Mesenchymal stem cell (in vitro differentiated cells and primary cell): ENCODE measurements at regions not wholly inside any gene's neighbourhood (a gene's known extent, or its start where the extent isn't known, plus 50 kb on each side); places are given as distances from the start of the nearest gene placed in this dataset.

Experiments
- DNase-seq: peaks from one replicate; pipeline ENCODE4 v3.0.0-alpha.2; 2013
- H2AFZ ChIP-seq: one replicate; pipeline ENCODE4 v1.6.1; 2013; ENCODE audit warnings: low read depth, mild to moderate bottlenecking, control low read depth, inconsistent platforms, low read length, moderate library complexity
- H2AK5ac ChIP-seq: 2 replicates; pipeline ENCODE4 v1.6.1; 2013; ENCODE audit warnings: low read length, moderate library complexity, mild to moderate bottlenecking, inconsistent platforms; ENCODE audit not compliant: severe bottlenecking
- H2BK120ac ChIP-seq: one replicate; pipeline ENCODE4 v1.6.1; 2013; ENCODE audit warnings: low read depth, mild to moderate bottlenecking, inconsistent platforms, low read length, moderate library complexity
- H2BK12ac ChIP-seq, 2 experiments: one replicate each; pipeline ENCODE4 v1.6.1; 2013; ENCODE audit warnings: inconsistent platforms in 2 of 2, low read length in 2 of 2, mild to moderate bottlenecking in 2 of 2, moderate library complexity in 2 of 2, control low read depth in 1 of 2
- H2BK15ac ChIP-seq: one replicate; pipeline ENCODE4 v1.6.1; 2013; ENCODE audit warnings: mild to moderate bottlenecking, low read depth, inconsistent platforms; ENCODE audit not compliant: poor library complexity, severe bottlenecking
- H2BK5ac ChIP-seq: 2 replicates; pipeline ENCODE4 v1.6.1; 2013; ENCODE audit warnings: low read depth, mild to moderate bottlenecking, low read length, control low read depth, inconsistent platforms; ENCODE audit not compliant: poor library complexity, severe bottlenecking
- H3K14ac ChIP-seq, 2 experiments: one replicate each; pipeline ENCODE4 v1.6.1; 2013; ENCODE audit warnings: inconsistent platforms in 2 of 2, low read length in 2 of 2, control low read depth in 1 of 2, mild to moderate bottlenecking in 1 of 2, moderate library complexity in 1 of 2
- H3K18ac ChIP-seq, 2 experiments: one replicate each; pipeline ENCODE4 v1.6.1; 2013; ENCODE audit warnings: inconsistent platforms in 2 of 2, low read length in 2 of 2, control low read depth in 1 of 2, low read depth in 1 of 2, mild to moderate bottlenecking in 1 of 2
- H3K23ac ChIP-seq, 2 experiments: one replicate each; pipeline ENCODE4 v1.6.1; 2013; ENCODE audit warnings: inconsistent platforms in 2 of 2, low read length in 2 of 2, mild to moderate bottlenecking in 2 of 2, moderate library complexity in 2 of 2, control low read depth in 1 of 2
- H3K27ac ChIP-seq: 2 replicates; pipeline ENCODE4 v1.5.1; 2013; ENCODE audit warnings: mild to moderate bottlenecking, moderate library complexity, low read length, control low read depth, inconsistent platforms; ENCODE audit not compliant: poor library complexity, severe bottlenecking
- H3K27me3 ChIP-seq, 2 experiments: 2 replicates each; pipeline versions ENCODE4 v1.6.1 to v1.7.0; 2013; ENCODE audit warnings: low read length in 2 of 2, mild to moderate bottlenecking in 2 of 2, moderate library complexity in 2 of 2, control low read depth in 1 of 2, inconsistent platforms in 1 of 2; ENCODE audit not compliant: control insufficient read depth in 1 of 2, insufficient read depth in 1 of 2
- H3K36me3 ChIP-seq, 2 experiments: 2 replicates each; pipeline versions ENCODE4 v1.6.1 to v1.7.0; 2013; ENCODE audit warnings: low read length in 2 of 2, control low read depth in 1 of 2, inconsistent platforms in 1 of 2, low read depth in 1 of 2, mild to moderate bottlenecking in 1 of 2; ENCODE audit not compliant: insufficient read depth in 2 of 2, control insufficient read depth in 1 of 2
- H3K4ac ChIP-seq, 2 experiments: one replicate each; pipeline ENCODE4 v1.6.1; 2013; ENCODE audit warnings: inconsistent platforms in 2 of 2, low read length in 2 of 2, mild to moderate bottlenecking in 2 of 2, moderate library complexity in 2 of 2, control low read depth in 1 of 2, low read depth in 1 of 2
- H3K4me1 ChIP-seq: 2 replicates; pipeline ENCODE4 v1.6.1; 2013; ENCODE audit warnings: low read depth, low read length, control low read depth; ENCODE audit not compliant: control insufficient read depth, insufficient read depth
- H3K4me2 ChIP-seq: 2 replicates; pipeline ENCODE4 v1.6.1; 2013; ENCODE audit warnings: low read length, mild to moderate bottlenecking, inconsistent platforms; ENCODE audit not compliant: poor library complexity, severe bottlenecking
- H3K4me3 ChIP-seq, 2 experiments: 2 replicates each; pipeline versions ENCODE4 v1.5.1 to v1.7.0; 2013; ENCODE audit warnings: low read length in 2 of 2, mild to moderate bottlenecking in 2 of 2, control low read depth in 1 of 2, low read depth in 1 of 2; ENCODE audit not compliant: insufficient read depth in 1 of 2
- H3K79me1 ChIP-seq: replicated peaks from 2 replicates; pipeline ENCODE4 v1.6.1; 2013; ENCODE audit warnings: mild to moderate bottlenecking, control low read depth, low read length, inconsistent platforms; ENCODE audit not compliant: poor library complexity, severe bottlenecking
- H3K9ac ChIP-seq: 2 replicates; pipeline ENCODE4 v1.7.0; 2013; ENCODE audit warnings: mild to moderate bottlenecking, low read length, moderate library complexity
- H3K9me3 ChIP-seq: 2 replicates; pipeline ENCODE4 v1.7.0; 2013; ENCODE audit warnings: mild to moderate bottlenecking, low read length; ENCODE audit not compliant: control insufficient read depth
- H4K8ac ChIP-seq: one replicate; pipeline ENCODE4 v1.6.1; 2013; ENCODE audit warnings: inconsistent platforms, mild to moderate bottlenecking, low read length, moderate library complexity
- H4K91ac ChIP-seq: one replicate; pipeline ENCODE4 v1.6.1; 2013; ENCODE audit warnings: mild to moderate bottlenecking, low read length, inconsistent platforms
- WGBS: methylation state at CpG from one replicate; pipeline ENCODE4 v1.1.7; 2013; ENCODE audit warnings: mixed read lengths; 5-methylcytosine and 5-hydroxymethylcytosine counted together

DNA sequence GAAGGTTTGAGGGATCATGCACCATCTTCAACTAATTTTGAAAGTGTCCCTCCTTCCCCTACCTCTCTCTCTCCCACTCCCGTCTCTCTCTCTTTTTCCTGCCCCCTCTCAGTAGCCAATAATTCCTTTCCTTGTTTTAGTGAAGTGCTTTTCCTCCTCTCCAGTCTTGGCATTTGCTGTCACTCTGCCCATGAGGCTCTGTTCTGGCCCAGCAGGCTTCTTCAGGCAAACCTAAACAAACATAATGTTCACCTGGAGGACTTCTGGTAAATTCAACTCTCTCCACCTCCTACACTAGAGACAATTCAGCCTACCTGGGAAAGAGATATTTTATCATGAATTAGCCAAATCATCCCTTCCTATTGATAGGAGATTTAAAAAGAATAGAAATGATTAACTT is 86.6 kb upstream of the ADRA1D start:
- H3K27me3 ChIP-seq = peaks cover 7 to 43% of the 10 kb centered on the region in 2 experiments
- no peaks in the 10 kb centered on the region for H3K36me3 ChIP-seq
- no peak overlapping the region for H3K4ac ChIP-seq
- 54% methylated on average over 1 of the region's 1 CpG for WGBS
- no peak overlapping the region for H4K91ac ChIP-seq
- no peak overlapping the region for H2BK120ac ChIP-seq
- no peak overlapping the region for H3K9ac ChIP-seq
- H3K23ac ChIP-seq = no peak overlapping the region
- no peak overlapping the region for H3K18ac ChIP-seq
- H3K4me1 ChIP-seq = no peaks in the 10 kb centered on the region
- H2BK5ac ChIP-seq = no peak overlapping the region
- H3K14ac ChIP-seq = no peak overlapping the region
- H2AFZ ChIP-seq = no peak overlapping the region
- H3K27ac ChIP-seq = no peak overlapping the region
- no peaks in the 10 kb centered on the region for H3K79me1 ChIP-seq
- no peak for DNase-seq
- no peak overlapping the region for H2BK12ac ChIP-seq
- H3K9me3 ChIP-seq = no peaks in the 10 kb centered on the region
- no peak overlapping the region for H3K4me3 ChIP-seq
- H4K8ac ChIP-seq = no peak overlapping the region
- H2BK15ac ChIP-seq = no peak overlapping the region
- H3K4me2 ChIP-seq = no peak overlapping the region
- no peak overlapping the region for H2AK5ac ChIP-seq

DNA sequence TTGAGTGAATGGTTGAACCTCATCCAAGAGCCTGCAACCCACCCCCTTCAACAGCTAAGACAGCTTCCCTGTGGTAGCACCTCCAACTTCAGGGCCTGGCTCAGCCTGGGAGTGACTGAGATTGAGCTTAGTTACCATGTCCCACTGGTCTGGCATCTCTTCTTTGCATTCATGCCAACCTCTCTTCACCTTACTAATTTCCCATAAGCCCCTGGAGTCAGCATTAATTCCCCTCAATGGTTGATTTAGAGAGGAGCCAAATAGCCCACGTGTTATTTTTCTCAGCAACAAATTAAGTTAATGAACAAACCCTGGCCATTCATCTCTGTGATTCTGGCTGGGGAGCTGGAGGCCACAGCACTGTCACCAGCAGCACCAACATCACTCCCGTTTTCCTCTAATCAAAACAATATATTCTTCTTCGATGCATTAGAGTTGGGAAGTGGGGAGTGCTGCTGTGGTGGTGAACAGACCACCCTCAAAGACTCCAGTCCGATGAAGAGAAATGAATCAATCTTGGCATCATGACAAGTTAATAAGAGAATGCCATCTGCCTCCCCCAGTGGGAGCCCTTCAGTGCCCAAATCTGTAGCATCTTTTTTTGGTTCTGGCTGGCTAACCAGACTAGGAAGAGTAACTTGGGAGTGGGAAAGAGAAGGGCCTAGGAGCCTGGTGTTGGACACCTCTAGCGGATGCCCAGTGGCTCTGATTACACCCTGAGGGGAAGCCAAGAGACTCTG is 83.2 kb upstream of the ADRA1D start:
- Histone ChIP-seq H3K9ac (no peak overlapping the region), H3K14ac (no peak overlapping the region), H3K36me3 (no peaks in the 10 kb centered on the region), H2BK5ac (no peak overlapping the region), H3K9me3 (no peaks in the 10 kb centered on the region), H4K91ac (no peak overlapping the region), H2AK5ac (no peak overlapping the region), H2BK15ac (no peak overlapping the region), H3K23ac (no peak overlapping the region), H3K18ac (no peak overlapping the region), H2BK120ac (no peak overlapping the region), H3K4me1 (no peaks in the 10 kb centered on the region), H2AFZ (no peak overlapping the region), H3K79me1 (no peaks in the 10 kb centered on the region), H3K27ac (no peak overlapping the region), H3K4me3 (no peak overlapping the region), H3K27me3 (peaks cover 4 to 41% of the 10 kb centered on the region in 2 experiments), H3K4me2 (no peak overlapping the region), H3K4ac (no peak overlapping the region), H4K8ac (no peak overlapping the region), H2BK12ac (no peak overlapping the region)
- WGBS = 74% methylated on average over 4 of the region's 5 CpGs
- DNase-seq = no peak

DNA sequence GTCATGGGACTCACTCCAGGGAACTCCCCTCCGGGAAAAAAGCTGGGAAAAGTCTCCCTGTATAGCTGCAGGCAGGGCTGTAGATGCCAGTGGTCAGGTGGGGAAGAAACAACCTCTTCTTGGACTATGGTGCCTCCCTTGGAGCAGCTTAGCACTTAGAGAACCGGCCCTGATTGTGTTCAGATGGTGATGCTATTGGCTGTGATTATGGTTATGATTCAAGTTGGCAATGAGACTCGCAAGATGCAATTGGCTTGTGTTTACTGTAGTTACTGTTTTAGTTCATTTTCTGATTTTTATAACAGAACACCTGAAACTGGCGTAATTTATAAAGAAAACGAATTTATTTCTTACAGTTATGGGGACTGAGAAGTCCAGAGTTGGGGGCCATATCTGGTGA is 80.9 kb upstream of the ADRA1D start:
- Histone ChIP-seq H4K8ac (no peak overlapping the region), H2BK120ac (no peak overlapping the region), H3K27me3 (peaks cover 4 to 21% of the 10 kb centered on the region in 2 experiments), H3K27ac (no peak overlapping the region), H3K9me3 (peaks cover 6% of the 10 kb centered on the region), H2AK5ac (no peak overlapping the region), H3K14ac (no peak overlapping the region), H2BK5ac (no peak overlapping the region), H3K36me3 (no peaks in the 10 kb centered on the region), H3K4me2 (no peak overlapping the region), H2BK15ac (no peak overlapping the region), H3K4me1 (no peaks in the 10 kb centered on the region), H3K23ac (no peak overlapping the region), H4K91ac (no peak overlapping the region), H2AFZ (no peak overlapping the region), H3K4ac (no peak overlapping the region), H2BK12ac (no peak overlapping the region), H3K79me1 (no peaks in the 10 kb centered on the region), H3K9ac (no peak overlapping the region), H3K4me3 (no peak overlapping the region), H3K18ac (no peak overlapping the region)
- no peak for DNase-seq
- WGBS = 70% methylated on average over 3 of the region's 5 CpGs

DNA sequence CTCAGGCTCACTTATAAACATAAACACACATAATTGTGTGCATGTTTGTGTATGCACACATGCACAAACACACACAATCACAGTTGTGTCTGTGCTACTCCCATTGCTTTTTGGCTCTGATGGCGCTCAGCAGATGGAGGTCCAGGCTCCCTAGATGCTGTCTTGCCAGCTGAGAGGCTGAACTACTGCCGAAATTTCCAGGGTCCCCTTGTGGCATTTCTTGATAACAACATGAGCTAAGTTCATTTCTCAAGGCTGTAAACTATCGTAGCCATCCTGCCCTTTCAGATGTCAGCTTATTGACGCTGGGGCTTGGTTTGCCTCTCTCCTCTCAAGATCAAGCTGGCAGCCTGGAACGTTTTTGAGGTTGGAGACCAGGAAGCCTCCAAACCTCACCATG is 80.1 kb upstream of the ADRA1D start:
- Histone ChIP-seq H3K4me3 (no peak overlapping the region), H3K36me3 (no peaks in the 10 kb centered on the region), H2BK120ac (no peak overlapping the region), H3K79me1 (no peaks in the 10 kb centered on the region), H3K4me2 (no peak overlapping the region), H3K4ac (no peak overlapping the region), H2AK5ac (no peak overlapping the region), H2BK15ac (no peak overlapping the region), H3K4me1 (no peaks in the 10 kb centered on the region), H3K14ac (no peak overlapping the region), H3K23ac (no peak overlapping the region), H3K18ac (no peak overlapping the region), H3K9ac (no peak overlapping the region), H4K91ac (no peak overlapping the region), H3K9me3 (peaks cover 6% of the 10 kb centered on the region), H2BK5ac (no peak overlapping the region), H4K8ac (no peak overlapping the region), H2BK12ac (no peak overlapping the region), H3K27me3 (peaks cover 4 to 17% of the 10 kb centered on the region in 2 experiments), H2AFZ (no peak overlapping the region), H3K27ac (no peak overlapping the region)
- WGBS = 78% methylated on average over 5 of the region's 5 CpGs
- no peak for DNase-seq
